IMR-90 (cell line): ENCODE measurements at regions not wholly inside any gene's neighbourhood (a gene's known extent, or its start where the extent isn't known, plus 50 kb on each side); places are given as distances from the start of the nearest gene placed in this dataset.

Source experiments
- MAZ ChIP-seq: IDR thresholded peaks from 2 replicates; pipeline ENCODE4 v1.6.1; 2012; ENCODE audit warnings: low read depth, mild to moderate bottlenecking, low read length, improper control_type of control experiment, moderate library complexity, borderline replicate concordance
- MXI1 ChIP-seq: IDR thresholded peaks from 2 replicates; pipeline ENCODE4 v1.6.1; 2012; ENCODE audit warnings: low read depth, mild to moderate bottlenecking, low read length, moderate library complexity, borderline replicate concordance
- TF ChIP-seq, protein P1 (sequence below): conservative IDR thresholded peaks from 2 replicates; pipeline ENCODE4 v1.5.1; 2012; ENCODE audit warnings: mild to moderate bottlenecking, low read depth, low read length, improper control_type of control experiment

GRCh38 chr3:59527493-59527892 lies 477.7 kb upstream of the CFAP20DC start:
- TF ChIP-seq MXI1 (no peak), MAZ (no peak)
- TF ChIP-seq, protein P1, sequence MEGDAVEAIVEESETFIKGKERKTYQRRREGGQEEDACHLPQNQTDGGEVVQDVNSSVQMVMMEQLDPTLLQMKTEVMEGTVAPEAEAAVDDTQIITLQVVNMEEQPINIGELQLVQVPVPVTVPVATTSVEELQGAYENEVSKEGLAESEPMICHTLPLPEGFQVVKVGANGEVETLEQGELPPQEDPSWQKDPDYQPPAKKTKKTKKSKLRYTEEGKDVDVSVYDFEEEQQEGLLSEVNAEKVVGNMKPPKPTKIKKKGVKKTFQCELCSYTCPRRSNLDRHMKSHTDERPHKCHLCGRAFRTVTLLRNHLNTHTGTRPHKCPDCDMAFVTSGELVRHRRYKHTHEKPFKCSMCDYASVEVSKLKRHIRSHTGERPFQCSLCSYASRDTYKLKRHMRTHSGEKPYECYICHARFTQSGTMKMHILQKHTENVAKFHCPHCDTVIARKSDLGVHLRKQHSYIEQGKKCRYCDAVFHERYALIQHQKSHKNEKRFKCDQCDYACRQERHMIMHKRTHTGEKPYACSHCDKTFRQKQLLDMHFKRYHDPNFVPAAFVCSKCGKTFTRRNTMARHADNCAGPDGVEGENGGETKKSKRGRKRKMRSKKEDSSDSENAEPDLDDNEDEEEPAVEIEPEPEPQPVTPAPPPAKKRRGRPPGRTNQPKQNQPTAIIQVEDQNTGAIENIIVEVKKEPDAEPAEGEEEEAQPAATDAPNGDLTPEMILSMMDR = no peak
